ENCODE measurements at regions not wholly inside any gene's neighbourhood (a gene's known extent, or its start where the extent isn't known, plus 50 kb on each side); places are given as distances from the start of the nearest gene placed in this dataset.

DNA sequence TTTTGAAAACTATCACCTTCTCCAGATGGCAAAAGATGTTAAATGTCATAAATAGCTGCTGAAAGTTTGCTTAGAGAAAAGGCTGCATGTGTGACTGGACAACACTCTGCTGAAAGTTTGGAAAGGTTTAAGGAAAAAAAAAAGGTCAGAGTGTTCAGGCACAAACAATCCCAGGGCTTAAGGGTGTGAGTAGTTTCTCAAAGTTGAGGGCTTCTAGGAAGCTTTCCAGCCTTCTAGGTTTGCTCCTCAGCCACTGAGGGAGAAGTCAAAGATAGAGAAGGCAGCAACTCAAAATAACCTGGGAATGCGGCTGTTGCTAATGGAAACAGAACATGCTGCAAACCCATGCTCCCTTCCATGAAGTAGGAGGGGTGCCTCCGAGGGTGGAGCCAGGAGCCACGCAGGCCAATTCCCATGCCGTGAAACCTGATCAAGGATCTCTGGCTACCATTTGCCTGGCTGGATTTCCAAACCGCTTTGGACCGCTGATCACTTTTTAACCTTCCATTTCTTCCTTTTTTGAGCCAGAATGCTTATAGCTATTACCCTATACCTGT is 88.0 kb downstream of the TEX51 start:
- CTCF ChIA-PET (ENCODE audit: partially characterized antibody): interaction anchor here (0.7 to 1.8 kb wide), 2 partner anchors 15 to 351 kb away, joined by 3 to 9 read pairs; no protein-coding TSS in a partner anchor
- Histone ChIP-seq H4K8ac (ENCODE audit: extremely low read depth, insufficient read depth, low read length) (no peak overlapping the region), H4K91ac (replicated peaks; ENCODE audit: insufficient read length, low read length) (no peak overlapping the region), H2BK12ac (ENCODE audit: low read depth, low read length) (no peak overlapping the region), H4K5ac (ENCODE audit: insufficient read length, low read depth, low read length) (no peak overlapping the region), H3K9ac (replicated peaks in 1 of 4; ENCODE audit: extremely low read depth in 1 of 4, low read depth in 3 of 4, low read length in 3 of 4) (no peak overlapping the region), H3K4me1 (replicated peaks in 1 of 4; ENCODE audit: control insufficient read depth in 3 of 4, insufficient read depth in 4 of 4, low read length in 3 of 4) (no peaks in the 10 kb centered on the region), H3K27ac (ENCODE audit: low read depth, low read length) (no peak overlapping the region), H3K18ac (ENCODE audit: extremely low read depth, low read length) (no peak overlapping the region), H2AK5ac (ENCODE audit: low read depth, low read length) (no peak overlapping the region), H3K27me3 (replicated peaks in 1 of 4; ENCODE audit: control insufficient read depth in 3 of 4, extremely low read depth in 1 of 4, insufficient read depth in 3 of 4, low read length in 3 of 4) (peaks cover 0 to 3% (median 0%) of the 10 kb centered on the region in 4 experiments; a peak in 2 of 7 replicates), H3K23me2 (ENCODE audit: low read depth, low read length) (no peaks in the 10 kb centered on the region), H3K4me2 (ENCODE audit: insufficient read depth in 1 of 2, low read depth in 2 of 2, low read length in 2 of 2) (no peak overlapping the region), H2AFZ (ENCODE audit: low read length) (0 out of 2 replicates have a peak overlapping the region, but pooled peaks have one; percentile 66), H3K14ac (ENCODE audit: insufficient read length) (no peak overlapping the region), H2BK20ac (ENCODE audit: low read length) (no peak overlapping the region), H3K4me3 (ENCODE audit: extremely low read depth in 1 of 4, insufficient read depth in 2 of 4, low read depth in 3 of 4, low read length in 4 of 4) (no peak overlapping the region), H3K56ac (replicated peaks; ENCODE audit: insufficient read length, low read depth, low read length) (no peak overlapping the region), H2BK5ac (ENCODE audit: low read depth, low read length) (no peak overlapping the region), H3K9me3 (ENCODE audit: insufficient read depth in 2 of 2, low read depth in 1 of 2, low read length in 1 of 2) (no peaks in the 10 kb centered on the region), H2BK120ac (replicated peaks; ENCODE audit: low read depth, low read length) (no peak overlapping the region), H4K20me1 (replicated peaks in 1 of 2; ENCODE audit: control insufficient read depth in 1 of 2, insufficient read depth in 2 of 2, low read length in 2 of 2) (no peaks in the 10 kb centered on the region), H3K36me3 (ENCODE audit: control insufficient read depth in 2 of 4, insufficient read depth in 4 of 4, low read length in 3 of 4) (no peaks in the 10 kb centered on the region), H3K79me2 (ENCODE audit: control insufficient read depth in 1 of 2, insufficient read depth in 2 of 2, low read length in 2 of 2) (no peaks in the 10 kb centered on the region), H3K4ac (replicated peaks; ENCODE audit: insufficient read length, low read depth, low read length) (no peak overlapping the region), H2BK15ac (ENCODE audit: low read length) (no peak overlapping the region), H3K79me1 (ENCODE audit: low read depth, low read length) (no peaks in the 10 kb centered on the region), H3K23ac (ENCODE audit: insufficient read length) (no peak overlapping the region)
- DNase-seq (ENCODE audit: low read depth in 1 of 2, low spot score in 2 of 2) (no peak), FAIRE-seq (no peak)
- WGBS, 2 experiments (ENCODE audit: extremely low coverage in 1 of 2, insufficient coverage in 1 of 2, insufficient read length in 1 of 2, insufficient replicate concordance in 2 of 2, low coverage in 1 of 2, low lambda C conversion rate in 2 of 2, missing lambda C conversion rate in 1 of 2): 89% methylated on average over 6 of the region's 6 CpGs; no CpG with 5 or more reads in 1 of the 2 experiments
- POLR2A ChIA-PET (ENCODE audit: partially characterized antibody): no interaction called here
- TF ChIP-seq CBX8 (IDR thresholded peaks at IDR 0.05; ENCODE audit: borderline replicate concordance, low read depth, low read length) (no peak), FOSL1 (IDR thresholded peaks at IDR 0.05; ENCODE audit: insufficient read depth, low read depth, low read length) (no peak), YY1 (IDR thresholded peaks at IDR 0.05; ENCODE audit: low read depth, low read length) (no peak), TAF7 (optimal IDR thresholded peaks at IDR 0.05; ENCODE audit: borderline replicate concordance, low read depth, low read length) (no peak), POLR2A (IDR thresholded peaks at IDR 0.05; ENCODE audit: control extremely low read depth in 1 of 2, low read depth in 2 of 2, low read length in 2 of 2) (no peak)

Measured in H1 (cell line).